ENCODE measurements at regions not wholly inside any gene's neighbourhood (a gene's known extent, or its start where the extent isn't known, plus 50 kb on each side); places are given as distances from the start of the nearest gene placed in this dataset.

DNA sequence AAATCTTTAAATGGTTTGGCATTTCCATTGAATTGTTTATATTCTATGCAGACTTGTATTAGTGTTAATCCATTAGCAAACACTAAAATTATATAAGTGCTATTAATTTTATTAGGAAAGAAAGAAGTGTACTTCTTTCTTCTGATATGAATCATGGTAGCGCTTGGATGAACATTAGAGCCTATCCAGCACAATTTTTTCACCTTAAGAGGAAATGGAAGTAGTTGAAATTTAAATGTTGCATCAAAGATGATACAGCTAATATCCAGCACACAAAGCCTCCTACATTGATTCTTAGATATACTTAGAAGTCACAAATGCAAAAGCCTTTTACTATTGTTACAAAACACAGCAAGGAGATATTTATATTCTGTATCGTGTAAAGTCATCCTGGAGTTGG, 174.5 kb downstream of the AHR start:
- Histone ChIP-seq H3K27me3 (ENCODE audit: control insufficient read depth in 1 of 2, insufficient read depth in 2 of 2, low read length in 2 of 2) (no peaks in the 10 kb centered on the region), H3K9ac (ENCODE audit: low read depth in 1 of 2, low read length in 2 of 2) (no peak overlapping the region), H3K36me3 (ENCODE audit: control insufficient read depth in 1 of 2, insufficient read depth in 2 of 2, low read length in 2 of 2) (no peaks in the 10 kb centered on the region), H3K9me3 (ENCODE audit: control insufficient read depth in 1 of 2, low read length in 2 of 2) (no peaks in the 10 kb centered on the region), H3K4me3 (ENCODE audit: low read depth in 1 of 2, low read length in 2 of 2) (no peak overlapping the region), H3K4me1 (ENCODE audit: control insufficient read depth in 1 of 2, insufficient read depth in 2 of 2, low read length in 2 of 2) (no peaks in the 10 kb centered on the region), H3K27ac (ENCODE audit: low read depth, low read length) (no peak overlapping the region)

DNA sequence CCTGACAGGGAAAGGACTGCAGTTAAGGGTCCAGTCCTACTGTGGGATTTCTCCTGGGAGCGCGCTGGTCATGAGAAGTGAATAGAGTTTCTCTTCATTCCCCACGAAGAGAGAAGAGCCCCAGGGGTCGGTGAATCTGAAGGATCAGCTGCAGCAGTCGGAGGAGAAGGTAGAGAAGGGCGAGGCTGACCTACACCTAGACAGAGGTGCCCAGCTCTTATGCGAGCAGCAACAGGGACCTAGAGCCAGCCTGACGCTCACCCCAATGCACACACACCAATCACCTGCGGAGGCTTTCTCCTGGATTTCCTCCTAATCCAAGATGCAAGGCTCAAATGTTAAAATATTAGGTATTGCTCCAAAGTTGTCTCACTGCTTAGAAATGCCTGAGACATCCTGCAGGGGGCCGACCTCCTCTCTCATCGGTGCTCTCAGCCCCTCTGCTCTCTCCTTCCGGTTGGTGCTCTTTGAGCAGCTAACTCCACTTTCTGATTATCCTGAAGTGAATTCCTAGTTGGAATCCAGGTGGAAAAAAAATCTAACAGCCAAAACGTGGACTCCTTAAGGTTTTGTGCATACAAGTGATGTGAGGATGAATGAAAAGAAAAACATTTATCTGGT, 176.4 kb downstream of the AHR start:
- no peaks in the 10 kb centered on the region for H3K36me3 ChIP-seq (ENCODE audit: control insufficient read depth in 1 of 2, insufficient read depth in 2 of 2, low read length in 2 of 2)
- H3K27ac ChIP-seq (ENCODE audit: low read depth, low read length) = no peak overlapping the region
- H3K9me3 ChIP-seq (ENCODE audit: control insufficient read depth in 1 of 2, low read length in 2 of 2) = no peaks in the 10 kb centered on the region
- no peak overlapping the region for H3K4me3 ChIP-seq (ENCODE audit: low read depth in 1 of 2, low read length in 2 of 2)
- no peak overlapping the region for H3K9ac ChIP-seq (ENCODE audit: low read depth in 1 of 2, low read length in 2 of 2)
- H3K4me1 ChIP-seq (ENCODE audit: control insufficient read depth in 1 of 2, insufficient read depth in 2 of 2, low read length in 2 of 2) = no peaks in the 10 kb centered on the region
- H3K27me3 ChIP-seq (ENCODE audit: control insufficient read depth in 1 of 2, insufficient read depth in 2 of 2, low read length in 2 of 2) = no peaks in the 10 kb centered on the region

DNA sequence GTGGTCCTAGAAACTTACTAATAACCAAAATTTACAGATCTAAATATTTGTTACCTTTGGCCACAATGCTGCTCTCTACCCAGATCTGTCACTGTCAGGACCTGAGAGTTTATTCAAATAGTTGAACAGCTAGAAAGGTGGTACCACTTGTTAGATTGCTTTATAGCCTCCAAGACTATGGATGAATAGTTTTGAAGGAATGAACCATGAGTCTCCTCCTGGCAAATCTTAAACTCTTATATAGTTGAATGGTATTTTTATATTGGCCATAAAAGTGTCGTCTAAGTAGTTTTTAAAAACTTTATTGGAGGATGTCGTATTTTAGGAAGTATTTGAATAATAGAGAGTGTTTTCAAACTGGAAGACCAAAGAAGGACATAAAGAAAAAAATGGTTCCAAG, 178.7 kb downstream of the AHR start:
- H3K4me3 ChIP-seq (ENCODE audit: low read depth in 1 of 2, low read length in 2 of 2) = no peak overlapping the region
- no peaks in the 10 kb centered on the region for H3K36me3 ChIP-seq (ENCODE audit: control insufficient read depth in 1 of 2, insufficient read depth in 2 of 2, low read length in 2 of 2)
- H3K9me3 ChIP-seq (ENCODE audit: control insufficient read depth in 1 of 2, low read length in 2 of 2) = no peaks in the 10 kb centered on the region
- H3K9ac ChIP-seq (ENCODE audit: low read depth in 1 of 2, low read length in 2 of 2) = no peak overlapping the region
- H3K27me3 ChIP-seq (ENCODE audit: control insufficient read depth in 1 of 2, insufficient read depth in 2 of 2, low read length in 2 of 2) = no peaks in the 10 kb centered on the region
- H3K27ac ChIP-seq (ENCODE audit: low read depth, low read length) = no peak overlapping the region
- H3K4me1 ChIP-seq (ENCODE audit: control insufficient read depth in 1 of 2, insufficient read depth in 2 of 2, low read length in 2 of 2) = no peaks in the 10 kb centered on the region

DNA sequence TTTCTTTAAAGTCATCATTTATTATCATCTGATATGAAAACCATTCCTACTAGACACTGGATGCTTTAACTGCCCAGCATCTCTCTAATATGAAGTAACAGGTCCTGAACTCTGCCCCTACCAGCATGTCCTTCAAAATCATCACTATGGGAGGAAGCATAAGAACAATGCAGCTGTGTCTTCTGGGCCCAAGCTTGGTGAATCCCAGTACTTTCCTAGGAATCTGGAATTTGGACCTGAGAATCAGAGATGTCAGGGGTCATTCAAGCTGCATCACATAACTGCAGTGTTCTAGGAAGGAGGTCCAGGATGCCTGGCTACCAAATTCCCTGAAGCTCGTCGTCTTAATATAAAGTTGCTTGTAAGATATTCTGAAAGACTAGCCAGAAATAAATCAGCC, 182.7 kb downstream of the AHR start:
- Histone ChIP-seq H3K27ac (ENCODE audit: low read depth, low read length) (no peak overlapping the region), H3K4me1 (ENCODE audit: control insufficient read depth in 1 of 2, insufficient read depth in 2 of 2, low read length in 2 of 2) (no peaks in the 10 kb centered on the region), H3K27me3 (ENCODE audit: control insufficient read depth in 1 of 2, insufficient read depth in 2 of 2, low read length in 2 of 2) (no peaks in the 10 kb centered on the region), H3K4me3 (ENCODE audit: low read depth in 1 of 2, low read length in 2 of 2) (no peak overlapping the region), H3K9ac (ENCODE audit: low read depth in 1 of 2, low read length in 2 of 2) (no peak overlapping the region), H3K36me3 (ENCODE audit: control insufficient read depth in 1 of 2, insufficient read depth in 2 of 2, low read length in 2 of 2) (no peaks in the 10 kb centered on the region), H3K9me3 (ENCODE audit: control insufficient read depth in 1 of 2, low read length in 2 of 2) (no peaks in the 10 kb centered on the region)

DNA sequence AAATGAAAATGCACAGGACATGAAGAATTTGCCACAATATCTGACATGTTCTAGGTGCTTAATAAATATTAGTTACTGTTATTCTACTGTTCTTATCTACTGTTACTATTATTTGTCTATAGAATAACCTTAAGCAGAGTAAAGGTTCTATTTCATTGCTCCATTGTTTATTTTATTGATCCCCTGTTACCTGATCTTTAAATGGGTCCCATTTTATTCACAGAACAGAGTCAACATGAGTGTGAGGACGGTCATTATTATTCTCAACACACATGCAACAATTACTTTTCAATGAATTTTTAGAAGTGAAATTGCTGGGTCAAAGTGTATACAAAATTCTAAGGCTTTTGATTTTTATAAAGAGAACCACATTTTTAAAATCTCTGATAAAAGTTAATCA, 186.9 kb downstream of the AHR start:
- no peaks in the 10 kb centered on the region for H3K4me1 ChIP-seq (ENCODE audit: control insufficient read depth in 1 of 2, insufficient read depth in 2 of 2, low read length in 2 of 2)
- H3K4me3 ChIP-seq (ENCODE audit: low read depth in 1 of 2, low read length in 2 of 2) = no peak overlapping the region
- H3K9ac ChIP-seq (ENCODE audit: low read depth in 1 of 2, low read length in 2 of 2) = no peak overlapping the region
- no peaks in the 10 kb centered on the region for H3K9me3 ChIP-seq (ENCODE audit: control insufficient read depth in 1 of 2, low read length in 2 of 2)
- H3K36me3 ChIP-seq (ENCODE audit: control insufficient read depth in 1 of 2, insufficient read depth in 2 of 2, low read length in 2 of 2) = no peaks in the 10 kb centered on the region
- no peak overlapping the region for H3K27ac ChIP-seq (ENCODE audit: low read depth, low read length)
- H3K27me3 ChIP-seq (ENCODE audit: control insufficient read depth in 1 of 2, insufficient read depth in 2 of 2, low read length in 2 of 2) = no peaks in the 10 kb centered on the region

GRCh38 chr7:17485904-17486303, 187.5 kb downstream of the AHR start:
- no peaks in the 10 kb centered on the region for H3K9me3 ChIP-seq (ENCODE audit: control insufficient read depth in 1 of 2, low read length in 2 of 2)

DNA sequence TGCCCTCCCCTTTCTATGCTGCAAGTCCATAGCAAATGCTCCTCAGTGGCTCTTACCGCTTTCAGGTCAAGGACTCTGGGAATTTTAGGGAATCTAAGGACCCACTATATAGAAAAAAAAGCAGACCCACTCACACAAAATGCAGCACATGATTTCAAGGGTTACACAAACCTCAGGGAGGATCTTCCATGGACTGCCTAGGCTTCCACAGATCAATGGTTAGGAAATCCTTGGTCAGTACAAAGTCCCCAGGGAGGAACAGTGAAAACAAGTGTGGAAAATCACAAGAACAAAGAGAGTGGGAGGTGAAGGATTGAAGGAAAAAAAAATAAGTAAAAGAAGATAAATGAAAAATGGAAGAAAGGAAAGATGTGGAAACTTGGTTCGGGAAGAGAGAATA, 188.4 kb downstream of the AHR start:
- Histone ChIP-seq H3K4me3 (ENCODE audit: low read depth in 1 of 2, low read length in 2 of 2) (no peak overlapping the region), H3K9ac (ENCODE audit: low read depth in 1 of 2, low read length in 2 of 2) (no peak overlapping the region), H3K36me3 (ENCODE audit: control insufficient read depth in 1 of 2, insufficient read depth in 2 of 2, low read length in 2 of 2) (no peaks in the 10 kb centered on the region), H3K4me1 (ENCODE audit: control insufficient read depth in 1 of 2, insufficient read depth in 2 of 2, low read length in 2 of 2) (no peaks in the 10 kb centered on the region), H3K27me3 (ENCODE audit: control insufficient read depth in 1 of 2, insufficient read depth in 2 of 2, low read length in 2 of 2) (no peaks in the 10 kb centered on the region), H3K27ac (ENCODE audit: low read depth, low read length) (no peak overlapping the region), H3K9me3 (ENCODE audit: control insufficient read depth in 1 of 2, low read length in 2 of 2) (no peaks in the 10 kb centered on the region)

More at GRCh38 chr7:17485904-17486303, 187.5 kb downstream of the AHR start:
- H3K4me3 ChIP-seq (ENCODE audit: low read depth in 1 of 2, low read length in 2 of 2) = no peak overlapping the region
- no peak overlapping the region for H3K9ac ChIP-seq (ENCODE audit: low read depth in 1 of 2, low read length in 2 of 2)
- no peaks in the 10 kb centered on the region for H3K4me1 ChIP-seq (ENCODE audit: control insufficient read depth in 1 of 2, insufficient read depth in 2 of 2, low read length in 2 of 2)
- no peaks in the 10 kb centered on the region for H3K36me3 ChIP-seq (ENCODE audit: control insufficient read depth in 1 of 2, insufficient read depth in 2 of 2, low read length in 2 of 2)
- no peaks in the 10 kb centered on the region for H3K27me3 ChIP-seq (ENCODE audit: control insufficient read depth in 1 of 2, insufficient read depth in 2 of 2, low read length in 2 of 2)
- no peak overlapping the region for H3K27ac ChIP-seq (ENCODE audit: low read depth, low read length)

- Histone ChIP-seq H3K9me3 (ENCODE audit: control insufficient read depth in 1 of 2, low read length in 2 of 2) (no peaks in the 10 kb centered on the region), H3K4me1 (ENCODE audit: control insufficient read depth in 1 of 2, insufficient read depth in 2 of 2, low read length in 2 of 2) (no peaks in the 10 kb centered on the region), H3K27ac (ENCODE audit: low read depth, low read length) (no peak overlapping the region), H3K4me3 (ENCODE audit: low read depth in 1 of 2, low read length in 2 of 2) (no peak overlapping the region), H3K9ac (ENCODE audit: low read depth in 1 of 2, low read length in 2 of 2) (no peak overlapping the region), H3K36me3 (ENCODE audit: control insufficient read depth in 1 of 2, insufficient read depth in 2 of 2, low read length in 2 of 2) (no peaks in the 10 kb centered on the region), H3K27me3 (ENCODE audit: control insufficient read depth in 1 of 2, insufficient read depth in 2 of 2, low read length in 2 of 2) (no peaks in the 10 kb centered on the region)
These were observed 188.9 kb downstream of the AHR start for GRCh38 chr7:17487343-17487742.

DNA sequence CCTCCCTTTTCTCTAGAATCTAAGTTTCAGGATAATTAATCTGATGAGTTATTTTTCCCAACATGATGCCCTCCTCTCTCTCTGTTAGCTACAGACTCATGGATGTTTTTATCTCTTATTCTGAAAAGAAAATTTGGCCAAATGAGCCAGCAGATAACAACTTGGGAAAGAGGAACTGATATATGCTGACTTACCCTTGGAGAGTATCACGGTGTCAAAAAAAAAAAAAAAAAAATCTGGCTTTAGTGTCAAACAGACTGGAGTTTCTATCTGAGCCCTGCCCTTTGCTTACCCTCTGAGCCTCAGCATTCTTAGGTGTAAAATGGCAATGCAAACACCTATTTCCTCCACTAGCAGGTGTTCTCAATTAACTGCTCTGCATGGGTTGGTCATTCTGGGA, 190.4 kb downstream of the AHR start:
- Histone ChIP-seq H3K36me3 (ENCODE audit: control insufficient read depth in 1 of 2, insufficient read depth in 2 of 2, low read length in 2 of 2) (no peaks in the 10 kb centered on the region), H3K27me3 (ENCODE audit: control insufficient read depth in 1 of 2, insufficient read depth in 2 of 2, low read length in 2 of 2) (no peaks in the 10 kb centered on the region), H3K4me1 (ENCODE audit: control insufficient read depth in 1 of 2, insufficient read depth in 2 of 2, low read length in 2 of 2) (no peaks in the 10 kb centered on the region), H3K27ac (ENCODE audit: low read depth, low read length) (no peak overlapping the region), H3K4me3 (ENCODE audit: low read depth in 1 of 2, low read length in 2 of 2) (no peak overlapping the region), H3K9ac (ENCODE audit: low read depth in 1 of 2, low read length in 2 of 2) (no peak overlapping the region), H3K9me3 (ENCODE audit: control insufficient read depth in 1 of 2, low read length in 2 of 2) (no peaks in the 10 kb centered on the region)

DNA sequence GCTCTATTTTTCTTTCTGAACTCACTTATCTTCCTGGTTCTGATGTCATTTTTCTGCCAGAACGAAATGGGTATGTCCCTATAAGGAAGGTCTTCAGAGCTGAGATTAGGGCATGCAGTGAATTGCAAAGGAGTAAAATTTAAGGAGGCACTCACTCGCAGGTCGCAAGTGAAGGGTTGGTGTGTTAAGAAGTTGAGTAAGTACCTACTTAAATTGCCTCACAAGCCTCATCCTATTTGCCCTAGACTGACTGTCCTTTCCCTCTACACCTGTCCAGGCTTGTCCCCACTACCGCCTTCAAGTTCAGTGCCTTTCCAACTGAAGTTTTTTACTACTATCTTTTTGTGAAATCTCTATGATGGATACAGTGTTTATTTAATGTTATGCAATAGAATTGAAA, 191.5 kb downstream of the AHR start:
- H3K9me3 ChIP-seq (ENCODE audit: control insufficient read depth in 1 of 2, low read length in 2 of 2) = no peaks in the 10 kb centered on the region
- H3K4me3 ChIP-seq (ENCODE audit: low read depth in 1 of 2, low read length in 2 of 2) = no peak overlapping the region
- no peaks in the 10 kb centered on the region for H3K27me3 ChIP-seq (ENCODE audit: control insufficient read depth in 1 of 2, insufficient read depth in 2 of 2, low read length in 2 of 2)
- no peak overlapping the region for H3K9ac ChIP-seq (ENCODE audit: low read depth in 1 of 2, low read length in 2 of 2)
- no peak overlapping the region for H3K27ac ChIP-seq (ENCODE audit: low read depth, low read length)
- H3K4me1 ChIP-seq (ENCODE audit: control insufficient read depth in 1 of 2, insufficient read depth in 2 of 2, low read length in 2 of 2) = no peaks in the 10 kb centered on the region
- no peaks in the 10 kb centered on the region for H3K36me3 ChIP-seq (ENCODE audit: control insufficient read depth in 1 of 2, insufficient read depth in 2 of 2, low read length in 2 of 2)

DNA sequence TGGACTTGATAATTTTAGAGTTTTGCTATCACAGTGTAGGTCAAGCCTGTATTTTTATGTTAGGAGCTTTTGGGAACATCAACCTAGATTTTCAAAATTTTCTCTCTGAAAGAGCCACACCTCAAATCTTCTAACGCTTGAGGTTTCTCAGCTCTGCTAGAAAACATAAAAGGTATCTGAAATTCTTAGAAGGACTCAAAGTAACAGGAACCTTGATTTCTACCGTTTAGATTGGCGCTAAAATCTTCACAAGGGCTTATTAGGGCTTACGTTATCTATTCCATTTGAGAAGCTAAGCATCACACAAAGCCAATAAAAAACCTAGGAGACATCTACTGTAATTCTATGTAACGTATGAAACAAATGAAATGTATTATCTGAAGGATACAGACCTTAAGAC, 192.4 kb downstream of the AHR start:
- no peak overlapping the region for H3K9ac ChIP-seq (ENCODE audit: low read depth in 1 of 2, low read length in 2 of 2)
- H3K4me1 ChIP-seq (ENCODE audit: control insufficient read depth in 1 of 2, insufficient read depth in 2 of 2, low read length in 2 of 2) = no peaks in the 10 kb centered on the region
- no peak overlapping the region for H3K4me3 ChIP-seq (ENCODE audit: low read depth in 1 of 2, low read length in 2 of 2)
- no peaks in the 10 kb centered on the region for H3K36me3 ChIP-seq (ENCODE audit: control insufficient read depth in 1 of 2, insufficient read depth in 2 of 2, low read length in 2 of 2)
- H3K27me3 ChIP-seq (ENCODE audit: control insufficient read depth in 1 of 2, insufficient read depth in 2 of 2, low read length in 2 of 2) = no peaks in the 10 kb centered on the region
- no peak overlapping the region for H3K27ac ChIP-seq (ENCODE audit: low read depth, low read length)
- no peaks in the 10 kb centered on the region for H3K9me3 ChIP-seq (ENCODE audit: control insufficient read depth in 1 of 2, low read length in 2 of 2)
